A549 (cell line): ENCODE measurements at regions not wholly inside any gene's neighbourhood (a gene's known extent, or its start where the extent isn't known, plus 50 kb on each side); places are given as distances from the start of the nearest gene placed in this dataset.

Experiments used
- CEBPB ChIP-seq, 2 experiments: fragments of >200 bp in 1 of 2; sonication (Bioruptor Twin) in 1 of 2; formaldehyde crosslinking in 1 of 2; IDR thresholded peaks; 2 replicates each; pipeline ENCODE4 v1.6.1; 2012 to 2016
- EP300 ChIP-seq, 2 experiments: fragments of >200 bp; sonication (Bioruptor Twin); formaldehyde crosslinking; IDR thresholded peaks; 2 replicates in 1 of 2; 3 replicates in 1 of 2; pipeline ENCODE4 v1.6.1; 2016 to 2017
- FOSL2 ChIP-seq, 2 experiments: fragments of 450-650 bp in 1 of 2; fragments of >200 bp in 1 of 2; sonication (Bioruptor Twin) in 1 of 2; formaldehyde crosslinking; IDR thresholded peaks; 2 replicates each; pipeline versions ENCODE4 v1.5.0 to v1.6.1; 2016 to 2020; ENCODE audit warnings: mild to moderate bottlenecking in 1 of 2, moderate library complexity in 1 of 2
- MAFK ChIP-seq: fragments of 450-650 bp; IDR thresholded peaks from 2 replicates; pipeline ENCODE4 v1.6.1; 2014; ENCODE audit not compliant: partially characterized antibody
- MYC ChIP-seq: IDR thresholded peaks from 2 replicates; pipeline ENCODE4 v1.6.1; 2012; ENCODE audit warnings: mild to moderate bottlenecking, inconsistent platforms, low read length, improper control_type of control experiment, borderline replicate concordance
- POLR2A ChIP-seq: IDR thresholded peaks from 2 replicates; pipeline ENCODE4 v1.6.1; 2012; ENCODE audit warnings: mild to moderate bottlenecking, low read length
- RAD21 ChIP-seq, 2 experiments: fragments of >200 bp in 1 of 2; sonication (Bioruptor Twin) in 1 of 2; formaldehyde crosslinking in 1 of 2; IDR thresholded peaks in 1 of 2; conservative IDR thresholded peaks in 1 of 2; 2 replicates in 1 of 2; 3 replicates in 1 of 2; pipeline ENCODE4 v1.6.1; 2012 to 2018; ENCODE audit warnings: inconsistent platforms in 1 of 2
- ZFP36 ChIP-seq: fragments of 450-650 bp; IDR thresholded peaks from 2 replicates; pipeline ENCODE4 v1.6.1; 2014; ENCODE audit warnings: borderline replicate concordance; ENCODE audit not compliant: partially characterized antibody
- TF ChIP-seq, protein P1 (sequence below): fragments of >200 bp; sonication (Bioruptor Twin); formaldehyde crosslinking; IDR thresholded peaks from 3 replicates; pipeline ENCODE4 v1.5.1; 2016
- TF ChIP-seq, protein P2 (sequence below): fragments of 200-600 bp; sonication (generic); IDR thresholded peaks from 2 replicates; pipeline ENCODE4 v1.6.1; 2016; ENCODE audit warnings: antibody characterized with exemption, mild to moderate bottlenecking, moderate library complexity
- TF ChIP-seq, protein P3 (sequence below): fragments of 150-350 bp; IDR thresholded peaks from 2 replicates; pipeline ENCODE4 v1.6.1; 2014; ENCODE audit warnings: low read depth, mild to moderate bottlenecking, low read length
- TF ChIP-seq, protein P4 (sequence below): fragments of 450-650 bp; IDR thresholded peaks from 2 replicates; pipeline ENCODE4 v1.6.1; 2014; ENCODE audit warnings: antibody characterized with exemption
- TF ChIP-seq, protein P5 (sequence below): IDR thresholded peaks from 2 replicates; pipeline ENCODE4 v1.6.1; 2012; ENCODE audit warnings: low read depth, borderline replicate concordance
- TF ChIP-seq, protein P6 (sequence below): IDR thresholded peaks from 2 replicates; pipeline ENCODE4 v1.6.1; 2012

DNA sequence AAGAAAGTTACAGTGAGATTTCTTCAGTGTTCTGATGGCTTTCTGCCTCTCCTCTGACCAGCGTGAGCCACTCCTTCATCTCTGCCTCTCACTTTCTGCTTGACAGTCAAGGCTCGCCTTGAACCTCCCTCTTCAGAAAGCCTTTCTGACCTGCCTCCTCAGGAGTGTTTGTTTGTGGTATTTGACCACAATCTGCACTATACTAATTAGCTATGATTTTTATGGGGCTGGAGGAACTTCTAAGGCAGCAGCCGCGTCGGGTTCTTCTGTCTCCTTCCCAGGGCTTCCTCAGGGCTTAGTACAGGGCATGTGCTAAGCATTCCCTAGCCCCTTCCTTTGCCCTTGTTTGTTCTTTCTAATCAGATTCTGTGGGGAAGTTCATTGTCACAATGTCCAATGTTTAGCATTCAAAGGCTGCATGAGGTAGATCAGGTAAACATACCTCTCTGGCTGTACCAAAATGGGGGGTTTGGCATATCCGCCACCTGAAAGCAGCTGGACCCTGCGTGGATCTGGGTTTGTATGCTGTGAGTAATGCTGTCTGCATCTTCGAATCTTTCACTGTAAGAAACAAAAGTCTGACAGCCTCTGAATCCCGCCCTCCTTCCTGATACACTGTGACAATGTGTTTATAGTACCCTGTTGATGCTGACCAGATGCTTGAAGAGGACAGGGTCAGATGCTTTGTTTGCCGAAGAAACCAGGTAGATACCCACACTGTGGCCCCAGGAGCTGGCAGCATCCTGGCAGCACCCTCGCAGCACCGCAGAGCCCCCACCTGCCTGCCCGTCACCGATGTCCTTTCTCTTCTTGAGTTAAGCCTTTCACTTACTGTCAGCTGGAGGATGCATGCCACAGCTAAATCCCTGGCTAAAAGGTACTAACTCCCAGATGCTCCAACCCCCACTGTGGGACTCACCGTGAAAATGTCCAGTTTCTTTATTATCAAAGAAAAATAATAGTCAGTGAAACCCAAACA is 260.8 kb upstream of the HDAC4 start:
- TF ChIP-seq, protein P1, sequence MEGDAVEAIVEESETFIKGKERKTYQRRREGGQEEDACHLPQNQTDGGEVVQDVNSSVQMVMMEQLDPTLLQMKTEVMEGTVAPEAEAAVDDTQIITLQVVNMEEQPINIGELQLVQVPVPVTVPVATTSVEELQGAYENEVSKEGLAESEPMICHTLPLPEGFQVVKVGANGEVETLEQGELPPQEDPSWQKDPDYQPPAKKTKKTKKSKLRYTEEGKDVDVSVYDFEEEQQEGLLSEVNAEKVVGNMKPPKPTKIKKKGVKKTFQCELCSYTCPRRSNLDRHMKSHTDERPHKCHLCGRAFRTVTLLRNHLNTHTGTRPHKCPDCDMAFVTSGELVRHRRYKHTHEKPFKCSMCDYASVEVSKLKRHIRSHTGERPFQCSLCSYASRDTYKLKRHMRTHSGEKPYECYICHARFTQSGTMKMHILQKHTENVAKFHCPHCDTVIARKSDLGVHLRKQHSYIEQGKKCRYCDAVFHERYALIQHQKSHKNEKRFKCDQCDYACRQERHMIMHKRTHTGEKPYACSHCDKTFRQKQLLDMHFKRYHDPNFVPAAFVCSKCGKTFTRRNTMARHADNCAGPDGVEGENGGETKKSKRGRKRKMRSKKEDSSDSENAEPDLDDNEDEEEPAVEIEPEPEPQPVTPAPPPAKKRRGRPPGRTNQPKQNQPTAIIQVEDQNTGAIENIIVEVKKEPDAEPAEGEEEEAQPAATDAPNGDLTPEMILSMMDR = no peak
- TF ChIP-seq RAD21 (conservative IDR thresholded peaks at IDR 0.05 in 1 of 2, IDR thresholded peaks at IDR 0.05 in 1 of 2) (no peak), POLR2A (no peak), CEBPB (IDR thresholded peaks at IDR 0.05) (no peak), EP300 (IDR thresholded peaks at IDR 0.05) (no peak), MYC (no peak), MAFK (no peak), ZFP36 (no peak), FOSL2 (IDR thresholded peaks at IDR 0.05) (no peak), FOSL2 (CRISPR knock-in tag; IDR thresholded peaks at IDR 0.05) (no peak)
- TF ChIP-seq, protein P2, sequence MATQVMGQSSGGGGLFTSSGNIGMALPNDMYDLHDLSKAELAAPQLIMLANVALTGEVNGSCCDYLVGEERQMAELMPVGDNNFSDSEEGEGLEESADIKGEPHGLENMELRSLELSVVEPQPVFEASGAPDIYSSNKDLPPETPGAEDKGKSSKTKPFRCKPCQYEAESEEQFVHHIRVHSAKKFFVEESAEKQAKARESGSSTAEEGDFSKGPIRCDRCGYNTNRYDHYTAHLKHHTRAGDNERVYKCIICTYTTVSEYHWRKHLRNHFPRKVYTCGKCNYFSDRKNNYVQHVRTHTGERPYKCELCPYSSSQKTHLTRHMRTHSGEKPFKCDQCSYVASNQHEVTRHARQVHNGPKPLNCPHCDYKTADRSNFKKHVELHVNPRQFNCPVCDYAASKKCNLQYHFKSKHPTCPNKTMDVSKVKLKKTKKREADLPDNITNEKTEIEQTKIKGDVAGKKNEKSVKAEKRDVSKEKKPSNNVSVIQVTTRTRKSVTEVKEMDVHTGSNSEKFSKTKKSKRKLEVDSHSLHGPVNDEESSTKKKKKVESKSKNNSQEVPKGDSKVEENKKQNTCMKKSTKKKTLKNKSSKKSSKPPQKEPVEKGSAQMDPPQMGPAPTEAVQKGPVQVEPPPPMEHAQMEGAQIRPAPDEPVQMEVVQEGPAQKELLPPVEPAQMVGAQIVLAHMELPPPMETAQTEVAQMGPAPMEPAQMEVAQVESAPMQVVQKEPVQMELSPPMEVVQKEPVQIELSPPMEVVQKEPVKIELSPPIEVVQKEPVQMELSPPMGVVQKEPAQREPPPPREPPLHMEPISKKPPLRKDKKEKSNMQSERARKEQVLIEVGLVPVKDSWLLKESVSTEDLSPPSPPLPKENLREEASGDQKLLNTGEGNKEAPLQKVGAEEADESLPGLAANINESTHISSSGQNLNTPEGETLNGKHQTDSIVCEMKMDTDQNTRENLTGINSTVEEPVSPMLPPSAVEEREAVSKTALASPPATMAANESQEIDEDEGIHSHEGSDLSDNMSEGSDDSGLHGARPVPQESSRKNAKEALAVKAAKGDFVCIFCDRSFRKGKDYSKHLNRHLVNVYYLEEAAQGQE = no peak
- TF ChIP-seq, protein P3, sequence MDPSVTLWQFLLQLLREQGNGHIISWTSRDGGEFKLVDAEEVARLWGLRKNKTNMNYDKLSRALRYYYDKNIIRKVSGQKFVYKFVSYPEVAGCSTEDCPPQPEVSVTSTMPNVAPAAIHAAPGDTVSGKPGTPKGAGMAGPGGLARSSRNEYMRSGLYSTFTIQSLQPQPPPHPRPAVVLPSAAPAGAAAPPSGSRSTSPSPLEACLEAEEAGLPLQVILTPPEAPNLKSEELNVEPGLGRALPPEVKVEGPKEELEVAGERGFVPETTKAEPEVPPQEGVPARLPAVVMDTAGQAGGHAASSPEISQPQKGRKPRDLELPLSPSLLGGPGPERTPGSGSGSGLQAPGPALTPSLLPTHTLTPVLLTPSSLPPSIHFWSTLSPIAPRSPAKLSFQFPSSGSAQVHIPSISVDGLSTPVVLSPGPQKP = no peak
- TF ChIP-seq, protein P4, sequence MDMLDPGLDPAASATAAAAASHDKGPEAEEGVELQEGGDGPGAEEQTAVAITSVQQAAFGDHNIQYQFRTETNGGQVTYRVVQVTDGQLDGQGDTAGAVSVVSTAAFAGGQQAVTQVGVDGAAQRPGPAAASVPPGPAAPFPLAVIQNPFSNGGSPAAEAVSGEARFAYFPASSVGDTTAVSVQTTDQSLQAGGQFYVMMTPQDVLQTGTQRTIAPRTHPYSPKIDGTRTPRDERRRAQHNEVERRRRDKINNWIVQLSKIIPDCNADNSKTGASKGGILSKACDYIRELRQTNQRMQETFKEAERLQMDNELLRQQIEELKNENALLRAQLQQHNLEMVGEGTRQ = no peak
- TF ChIP-seq, protein P5, sequence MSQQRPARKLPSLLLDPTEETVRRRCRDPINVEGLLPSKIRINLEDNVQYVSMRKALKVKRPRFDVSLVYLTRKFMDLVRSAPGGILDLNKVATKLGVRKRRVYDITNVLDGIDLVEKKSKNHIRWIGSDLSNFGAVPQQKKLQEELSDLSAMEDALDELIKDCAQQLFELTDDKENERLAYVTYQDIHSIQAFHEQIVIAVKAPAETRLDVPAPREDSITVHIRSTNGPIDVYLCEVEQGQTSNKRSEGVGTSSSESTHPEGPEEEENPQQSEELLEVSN = no peak
- TF ChIP-seq, protein P6, sequence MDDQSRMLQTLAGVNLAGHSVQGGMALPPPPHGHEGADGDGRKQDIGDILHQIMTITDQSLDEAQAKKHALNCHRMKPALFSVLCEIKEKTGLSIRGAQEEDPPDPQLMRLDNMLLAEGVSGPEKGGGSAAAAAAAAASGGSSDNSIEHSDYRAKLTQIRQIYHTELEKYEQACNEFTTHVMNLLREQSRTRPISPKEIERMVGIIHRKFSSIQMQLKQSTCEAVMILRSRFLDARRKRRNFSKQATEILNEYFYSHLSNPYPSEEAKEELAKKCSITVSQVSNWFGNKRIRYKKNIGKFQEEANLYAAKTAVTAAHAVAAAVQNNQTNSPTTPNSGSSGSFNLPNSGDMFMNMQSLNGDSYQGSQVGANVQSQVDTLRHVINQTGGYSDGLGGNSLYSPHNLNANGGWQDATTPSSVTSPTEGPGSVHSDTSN = no peak
